Body of pancreas (tissue), 4 donors: ENCODE measurements at regions not wholly inside any gene's neighbourhood (a gene's known extent, or its start where the extent isn't known, plus 50 kb on each side); places are given as distances from the start of the nearest gene placed in this dataset.

Experiments used
- POLR2A ChIP-seq, 3 donors: fragments of 450-650 bp; IDR thresholded peaks; one replicate each; pipeline ENCODE4 v1.6.1; 2016; ENCODE audit warnings: antibody characterized with exemption in 3 of 3, mild to moderate bottlenecking in 2 of 3
- TF ChIP-seq, protein P1 (sequence below), 7 experiments: fragments of 450-650 bp in 4 of 7; fragments of 200-600 bp in 3 of 7; sonication (generic) in 3 of 7; IDR thresholded peaks; one replicate each; pipeline ENCODE4 v1.5.1; 2016 to 2019; ENCODE audit warnings: antibody characterized with exemption in 7 of 7

GRCh38 chr13:48585456-48585840 is 52.6 kb upstream of the RCBTB2 start:
- TF ChIP-seq, protein P1, sequence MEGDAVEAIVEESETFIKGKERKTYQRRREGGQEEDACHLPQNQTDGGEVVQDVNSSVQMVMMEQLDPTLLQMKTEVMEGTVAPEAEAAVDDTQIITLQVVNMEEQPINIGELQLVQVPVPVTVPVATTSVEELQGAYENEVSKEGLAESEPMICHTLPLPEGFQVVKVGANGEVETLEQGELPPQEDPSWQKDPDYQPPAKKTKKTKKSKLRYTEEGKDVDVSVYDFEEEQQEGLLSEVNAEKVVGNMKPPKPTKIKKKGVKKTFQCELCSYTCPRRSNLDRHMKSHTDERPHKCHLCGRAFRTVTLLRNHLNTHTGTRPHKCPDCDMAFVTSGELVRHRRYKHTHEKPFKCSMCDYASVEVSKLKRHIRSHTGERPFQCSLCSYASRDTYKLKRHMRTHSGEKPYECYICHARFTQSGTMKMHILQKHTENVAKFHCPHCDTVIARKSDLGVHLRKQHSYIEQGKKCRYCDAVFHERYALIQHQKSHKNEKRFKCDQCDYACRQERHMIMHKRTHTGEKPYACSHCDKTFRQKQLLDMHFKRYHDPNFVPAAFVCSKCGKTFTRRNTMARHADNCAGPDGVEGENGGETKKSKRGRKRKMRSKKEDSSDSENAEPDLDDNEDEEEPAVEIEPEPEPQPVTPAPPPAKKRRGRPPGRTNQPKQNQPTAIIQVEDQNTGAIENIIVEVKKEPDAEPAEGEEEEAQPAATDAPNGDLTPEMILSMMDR (IDR thresholded peaks at IDR 0.05): no peak
- no peak for TF ChIP-seq POLR2A (IDR thresholded peaks at IDR 0.05)
